Stimulated activated CD4-positive, alpha-beta T cell treated with anti-CD3 and anti-CD28 coated beads, Interleukin-2, amount 100 ng/mL, for 4 hours (primary cell): ENCODE measurements at regions not wholly inside any gene's neighbourhood (a gene's known extent, or its start where the extent isn't known, plus 50 kb on each side); places are given as distances from the start of the nearest gene placed in this dataset.

Source experiments
- DNase-seq: peaks from one replicate; pipeline ENCODE4 v3.0.0-alpha.2; 2020; ENCODE audit warnings: low read depth

DNA sequence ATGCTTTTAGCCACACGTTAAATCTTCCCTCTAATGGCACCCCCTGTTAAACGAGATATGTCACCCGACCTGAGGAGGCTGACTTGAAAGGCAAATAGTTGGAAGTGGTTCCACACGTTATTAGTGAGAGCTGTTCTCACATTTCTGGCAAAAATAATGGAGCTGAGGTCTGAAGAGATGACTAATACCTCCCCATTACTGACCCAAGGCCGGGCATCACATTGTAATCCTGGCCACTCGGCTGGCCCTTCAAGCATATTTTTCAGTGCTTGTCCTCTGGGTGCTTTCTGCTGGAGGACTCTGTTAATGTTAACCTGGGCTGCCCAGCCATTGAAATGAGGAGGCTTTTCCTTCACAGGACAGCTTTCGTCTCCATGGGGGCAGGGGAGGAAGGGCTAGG is 260.0 kb upstream of the CADM1 start:
- DNase-seq, result no peak

DNA sequence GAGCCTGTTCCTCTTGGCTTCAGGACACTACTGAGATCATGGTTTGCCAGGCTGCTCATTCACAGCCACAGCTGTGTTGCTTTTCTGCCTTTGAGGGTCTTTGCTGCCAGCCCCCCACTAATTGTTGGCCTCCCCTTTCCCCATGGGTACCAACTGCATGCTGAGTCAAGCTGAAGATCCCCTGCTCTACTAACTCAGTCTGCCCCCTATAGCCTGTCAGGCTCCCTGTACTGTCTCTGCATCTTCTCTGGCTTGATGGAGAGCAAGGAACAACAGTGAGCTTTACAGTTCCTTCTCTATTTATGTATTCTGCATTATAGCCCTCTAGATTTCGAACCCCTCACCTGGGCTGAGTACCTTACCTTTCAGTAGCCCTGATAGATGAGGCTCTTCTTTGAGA is 257.6 kb upstream of the CADM1 start:
- DNase-seq, result no peak

DNA sequence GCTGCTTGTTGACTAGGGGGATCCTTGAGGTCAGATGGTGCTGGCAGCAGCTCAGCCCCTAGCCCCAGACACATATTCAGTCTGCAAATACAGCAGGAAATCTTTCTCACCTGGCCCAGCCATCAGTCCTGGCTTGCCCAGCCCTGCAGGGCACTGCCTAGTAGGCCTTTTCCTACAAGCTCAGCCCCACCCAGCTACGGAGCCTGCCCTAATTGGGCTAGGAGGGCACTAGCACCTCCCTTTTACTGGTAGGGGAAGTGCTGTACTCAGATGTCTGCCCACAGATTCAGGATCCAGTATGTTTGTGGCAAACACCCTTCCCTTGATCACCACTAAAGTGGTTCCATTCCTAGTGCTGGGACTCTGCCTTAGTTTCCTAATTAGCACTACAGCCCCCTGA is 257.1 kb upstream of the CADM1 start:
- DNase-seq, result no peak

DNA sequence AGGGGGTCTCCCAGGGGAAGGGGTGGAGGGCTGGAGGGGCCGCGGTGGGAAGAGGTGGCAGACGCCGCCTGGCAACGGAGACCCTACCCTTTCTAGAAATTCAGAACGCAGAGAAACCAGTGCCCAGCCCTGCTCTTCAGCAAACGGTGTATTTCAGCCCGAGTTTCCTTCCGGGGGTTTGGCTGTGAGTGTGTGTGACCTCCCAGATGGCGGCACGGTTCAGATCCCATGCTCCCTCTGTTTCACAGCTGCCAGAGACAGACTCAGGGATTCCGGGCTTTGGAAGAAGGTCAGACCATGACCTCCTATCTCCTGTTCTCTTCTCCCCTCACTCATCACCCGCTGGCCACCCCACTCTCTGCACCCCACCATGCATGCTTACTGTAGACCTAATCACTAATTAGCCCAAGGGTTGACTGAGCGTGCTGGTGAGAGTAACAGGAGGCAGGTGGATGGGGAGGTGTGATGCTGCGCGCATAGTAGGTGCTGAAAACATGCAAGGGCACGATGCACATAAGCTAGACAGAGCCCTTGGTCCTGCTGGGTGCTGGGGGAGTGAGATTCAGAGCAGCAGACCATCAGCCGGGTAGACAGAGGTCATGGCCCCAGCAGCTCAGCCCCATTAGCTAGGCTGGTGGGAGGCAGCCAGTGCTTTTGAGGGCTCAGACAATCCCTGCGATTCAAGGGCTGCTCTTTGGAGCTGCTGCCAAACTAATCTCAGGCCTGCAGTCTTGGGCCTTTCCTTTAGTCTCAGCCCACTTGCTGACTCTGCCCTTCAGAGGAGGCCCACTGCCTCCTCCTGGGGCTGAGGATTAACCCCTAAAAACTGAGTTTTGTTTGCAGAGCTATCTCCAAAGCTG is 256.5 kb upstream of the CADM1 start:
- DNase-seq, result no peak

DNA sequence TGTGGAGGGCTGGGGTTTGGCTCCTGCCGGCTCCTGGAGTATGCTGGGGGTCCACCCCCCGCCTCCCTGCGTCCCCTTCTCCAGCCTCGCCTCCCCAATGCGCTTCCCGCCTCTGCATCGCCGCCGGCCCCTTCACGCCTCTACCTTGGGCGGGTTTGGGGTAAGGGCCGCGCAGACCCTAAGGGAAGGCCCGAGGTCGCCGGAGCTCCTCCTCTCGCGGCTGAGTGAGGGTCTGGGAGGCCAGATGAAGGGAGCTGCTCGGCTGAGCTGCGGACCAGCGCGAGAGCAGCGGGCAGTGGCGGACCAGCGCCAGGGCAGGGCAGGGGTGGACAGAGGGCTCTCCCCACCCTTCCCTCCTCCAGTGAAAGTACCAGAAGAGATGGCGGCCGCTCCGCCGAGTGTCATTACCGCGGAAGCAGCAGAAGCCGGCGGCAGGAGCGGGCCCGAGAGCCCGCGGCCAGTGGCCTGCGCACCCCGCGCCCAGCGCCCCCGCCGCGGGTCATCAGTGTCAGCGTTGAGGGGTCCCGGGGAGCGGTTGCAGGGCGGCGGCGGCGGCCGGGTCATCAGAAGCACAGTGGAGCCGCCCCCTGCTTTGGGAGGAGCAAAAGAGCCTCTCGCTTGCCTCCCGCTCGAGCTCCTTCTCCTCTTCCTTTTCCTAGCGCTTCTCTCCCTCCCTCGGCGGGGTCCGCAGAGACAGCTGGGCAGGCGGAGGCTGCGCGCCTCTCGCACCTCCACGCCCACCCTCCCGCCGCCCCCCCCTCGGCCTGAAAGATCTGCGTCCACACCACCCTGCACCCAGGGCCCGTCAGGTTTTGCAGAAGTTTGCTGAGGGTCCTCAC is 255.6 kb upstream of the CADM1 start:
- DNase-seq, result no peak

DNA sequence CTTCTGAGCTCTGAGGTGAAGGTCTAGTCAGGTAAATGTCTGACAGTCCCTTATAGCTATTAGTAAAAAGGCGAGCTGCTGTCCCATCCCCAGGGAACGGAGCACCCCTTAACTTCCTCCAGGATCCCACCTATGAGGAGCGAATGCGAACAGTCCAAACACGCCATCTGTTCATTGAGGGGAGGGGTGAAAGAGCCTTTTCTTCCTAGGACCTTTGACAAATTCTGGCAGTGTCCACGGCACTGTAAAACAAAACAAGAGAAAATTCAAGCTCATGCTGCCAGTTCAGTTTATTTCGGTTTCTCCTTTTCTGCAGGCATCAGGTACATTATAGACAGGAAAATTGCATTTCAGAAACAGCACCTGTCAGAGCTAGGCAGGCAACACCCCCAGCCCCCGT is 253.8 kb upstream of the CADM1 start:
- no peak for DNase-seq

DNA sequence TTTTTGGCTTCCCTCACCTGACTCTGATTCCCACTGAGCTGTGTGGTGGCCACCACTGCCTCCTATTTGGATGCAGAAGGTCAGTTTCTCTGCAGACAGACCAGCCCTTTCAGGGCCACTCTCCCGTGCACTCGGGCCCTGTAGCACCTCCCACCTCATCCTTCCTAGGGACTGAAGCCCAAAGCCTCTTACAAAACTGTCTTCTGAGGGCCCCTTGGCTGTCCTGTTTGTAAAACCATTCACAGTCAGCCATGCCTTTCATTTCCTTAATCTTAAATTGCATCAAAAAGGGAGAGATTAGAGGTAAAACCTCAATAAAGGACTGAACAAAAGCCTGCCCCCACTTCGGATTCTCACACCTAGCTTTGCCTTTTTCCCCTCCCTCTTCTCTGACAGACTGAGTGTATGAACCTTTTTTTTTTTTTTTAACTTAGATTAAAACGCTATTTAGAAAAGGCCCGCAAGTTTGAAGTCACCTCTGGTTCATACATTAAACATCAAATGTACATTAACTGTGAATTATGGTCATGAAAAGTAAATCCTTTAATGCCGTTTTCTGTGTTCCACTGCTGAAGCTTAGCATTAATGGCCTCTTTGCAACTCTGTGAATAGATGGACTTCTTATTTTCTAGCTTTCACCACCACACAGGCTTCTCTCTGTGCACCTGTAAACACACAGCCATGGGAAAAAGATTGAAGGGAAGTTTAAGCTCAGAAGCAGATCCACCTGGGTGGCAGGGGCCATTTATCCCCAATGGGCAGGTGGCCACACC is 247.2 kb upstream of the CADM1 start:
- DNase-seq, result no peak

DNA sequence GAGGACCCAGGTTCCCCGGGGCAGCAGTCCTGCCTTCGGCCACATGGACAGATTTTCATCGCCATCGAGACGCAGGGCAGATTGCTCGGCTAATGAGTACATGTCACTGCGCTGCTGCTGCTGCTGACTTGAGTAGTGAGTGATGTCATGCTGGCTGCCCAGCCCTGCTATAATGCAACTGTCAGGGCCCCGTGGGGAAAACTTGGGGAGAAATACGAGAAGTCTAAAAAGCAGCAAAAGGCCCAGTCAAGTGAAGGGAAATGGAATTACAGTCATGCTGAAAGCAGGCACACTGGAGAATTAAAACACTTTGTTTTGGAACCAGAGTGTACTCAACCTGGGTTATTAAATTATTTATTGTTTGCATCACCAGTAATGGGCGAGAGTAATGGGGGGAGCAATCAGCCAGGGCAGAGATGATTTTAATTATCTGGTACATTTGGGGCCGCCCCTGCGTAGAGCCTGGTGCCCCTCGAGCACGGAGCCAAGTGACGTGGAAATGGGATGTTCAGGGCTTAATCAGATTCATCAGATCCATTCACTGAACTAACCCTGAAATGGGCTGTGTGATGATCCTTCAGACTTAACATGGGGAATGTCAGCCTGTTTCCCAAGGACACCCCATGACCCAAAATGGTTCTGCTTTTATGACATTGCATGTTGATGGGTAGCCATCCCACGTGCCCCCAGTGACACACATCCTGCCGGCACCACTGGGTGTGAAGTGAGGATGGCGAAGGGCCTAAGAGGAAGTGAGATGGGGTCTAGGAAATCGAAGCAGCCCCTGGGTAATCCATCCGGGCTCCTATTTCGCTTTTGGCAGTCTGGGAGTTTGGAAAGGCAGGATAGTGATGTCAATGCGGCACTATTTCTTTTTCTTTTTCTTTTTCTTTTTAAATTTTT is 241.6 kb upstream of the CADM1 start:
- DNase-seq, result no peak

DNA sequence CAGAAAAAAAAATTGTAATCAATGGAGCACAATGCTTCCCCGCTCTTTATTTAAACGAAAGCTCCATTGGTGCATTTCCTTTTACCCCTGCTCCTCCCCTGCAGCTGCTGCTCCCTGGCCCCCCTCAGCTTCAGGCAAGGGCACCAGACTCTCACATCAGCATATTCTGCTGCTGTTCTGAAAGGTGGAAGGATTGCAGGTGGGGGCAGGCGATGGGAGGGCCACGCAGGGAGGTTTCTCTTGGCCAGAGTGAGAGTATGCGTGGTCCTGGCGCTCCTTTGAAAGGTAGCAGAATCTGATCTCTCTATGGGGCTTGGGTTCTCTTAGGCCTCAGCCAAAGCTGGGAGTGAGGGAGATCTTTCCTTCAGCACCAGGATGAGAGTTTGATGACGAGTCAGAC is 240.9 kb upstream of the CADM1 start:
- no peak for DNase-seq

DNA sequence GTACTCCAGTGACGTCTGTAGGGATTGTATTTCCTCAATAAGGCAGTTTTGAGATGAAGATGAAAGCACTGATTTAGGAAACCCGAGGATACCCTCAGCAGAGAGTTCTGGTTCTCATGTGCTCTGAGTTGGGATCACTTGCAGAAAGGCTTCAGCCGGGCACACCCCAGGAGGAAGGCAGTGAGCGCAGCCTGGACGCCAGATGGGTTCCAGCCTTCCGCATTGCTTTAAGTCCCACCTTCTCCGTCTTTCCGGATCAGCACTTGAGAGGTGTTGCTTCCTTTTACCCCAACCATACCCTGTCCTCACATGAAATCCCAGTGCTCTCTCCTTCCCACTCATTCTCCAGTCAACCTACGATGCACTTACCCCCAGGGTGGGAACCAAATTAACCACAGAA is 239.5 kb upstream of the CADM1 start:
- no peak for DNase-seq

DNA sequence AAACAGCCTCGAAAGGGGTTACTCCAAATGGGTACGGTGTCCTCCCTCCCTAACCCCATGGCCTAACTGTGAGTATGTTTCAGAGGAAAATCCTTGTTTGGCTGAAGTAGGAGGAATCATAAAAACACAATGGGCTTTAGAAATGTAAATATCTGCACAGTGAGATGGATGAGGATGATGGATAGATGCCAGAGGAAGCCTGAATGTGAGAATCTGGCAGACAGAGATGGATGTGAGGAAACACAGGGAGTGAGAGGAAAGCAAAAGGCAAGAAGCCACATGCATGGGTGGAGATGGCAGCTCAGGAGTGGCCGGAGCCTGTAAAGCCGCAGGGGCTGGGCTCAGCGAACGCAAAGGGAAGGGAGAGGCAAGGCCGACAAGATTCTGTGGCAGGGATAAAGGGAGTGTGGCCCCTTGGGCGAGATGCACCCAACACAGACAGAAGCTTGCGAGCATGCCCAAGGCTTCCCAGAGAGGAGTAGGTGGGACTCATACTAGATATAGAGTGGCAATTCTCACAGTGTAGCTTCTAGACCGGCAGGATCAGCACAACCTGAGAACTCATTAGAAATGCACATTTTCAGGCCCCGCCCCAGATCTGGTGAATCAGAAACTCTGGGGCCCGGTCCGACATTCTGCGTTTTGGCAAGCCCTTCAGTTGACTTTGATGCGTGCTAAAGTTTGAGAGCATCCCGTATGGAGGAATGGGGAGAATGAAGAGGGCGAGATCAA is 237.3 kb upstream of the CADM1 start:
- DNase-seq, result no peak

DNA sequence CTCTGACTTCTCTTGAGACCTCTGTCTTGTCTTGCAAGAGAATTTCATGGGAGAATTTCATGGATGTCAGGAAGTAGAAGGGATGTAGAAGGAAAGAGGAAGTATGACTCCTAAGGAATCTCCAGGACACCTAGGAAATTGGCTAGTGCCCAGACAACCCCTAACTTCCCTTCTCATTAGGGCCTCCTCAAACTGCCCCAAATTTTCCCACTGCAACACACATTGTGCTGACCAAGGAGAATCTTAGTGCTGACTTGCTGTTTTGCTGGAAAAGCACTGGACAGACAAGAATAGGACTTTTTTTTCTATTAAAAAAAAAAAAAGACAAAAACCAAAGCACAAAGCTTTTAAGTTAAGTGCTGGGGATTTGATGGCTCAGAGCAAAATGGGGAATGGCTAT is 236.1 kb upstream of the CADM1 start:
- no peak for DNase-seq

DNA sequence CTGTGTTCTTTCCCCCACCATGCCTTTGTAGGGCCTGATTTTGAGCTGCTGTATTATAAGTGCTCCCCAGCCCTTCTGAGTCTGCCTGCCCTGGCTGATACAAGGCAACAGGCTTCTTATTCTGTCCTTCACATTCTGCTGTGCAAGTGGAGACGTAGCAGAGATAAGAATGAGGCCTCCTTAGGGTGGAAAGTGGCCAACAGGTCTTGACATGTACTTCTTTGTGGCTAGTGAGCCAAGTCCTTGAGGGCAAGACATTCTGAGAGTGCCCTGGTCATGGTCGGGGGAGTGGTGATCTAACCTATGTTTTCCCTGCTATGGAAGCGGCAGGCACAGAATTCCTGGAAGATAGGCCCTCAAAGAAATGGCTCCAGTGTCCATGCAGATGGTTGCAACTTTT is 235.7 kb upstream of the CADM1 start:
- no peak for DNase-seq

DNA sequence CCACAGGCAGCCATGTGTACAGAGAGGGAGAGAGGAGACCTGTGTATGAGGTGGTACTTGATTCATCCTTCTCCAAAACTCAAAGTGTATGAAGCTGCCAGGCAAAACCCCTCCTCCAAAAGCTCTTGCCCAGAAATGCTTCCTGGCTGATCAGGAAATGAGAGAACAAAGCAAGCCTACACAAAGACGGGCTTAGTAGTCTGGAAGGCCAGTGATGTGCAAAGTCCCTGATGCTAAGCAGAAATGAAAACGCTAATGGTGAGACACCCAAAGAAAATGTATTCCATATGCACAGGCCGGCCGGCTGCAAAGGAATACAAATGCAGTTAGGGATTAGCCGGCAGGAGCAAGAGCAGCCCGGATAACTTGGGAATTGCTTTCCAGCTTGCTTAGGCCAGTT is 234.9 kb upstream of the CADM1 start:
- no peak for DNase-seq

DNA sequence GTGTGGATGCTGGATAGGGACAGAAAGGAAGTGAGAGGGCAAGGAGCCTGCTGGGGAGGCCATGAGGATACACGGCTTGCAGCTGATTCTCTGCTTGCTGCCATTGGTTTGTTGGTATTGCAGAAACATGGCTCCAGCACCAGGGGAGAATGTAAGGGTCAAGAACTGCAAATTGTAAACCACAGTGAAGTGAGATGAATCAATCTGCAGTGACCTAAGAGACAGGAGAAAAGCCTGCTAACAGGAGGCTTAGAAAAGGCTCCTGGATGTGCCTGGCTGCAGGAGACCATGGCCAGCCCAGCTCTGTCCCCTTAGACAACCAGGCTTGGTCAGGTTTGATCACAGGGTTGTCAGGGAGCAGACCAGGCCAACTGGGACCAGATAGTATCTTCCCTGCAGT is 233.7 kb upstream of the CADM1 start:
- no peak for DNase-seq

DNA sequence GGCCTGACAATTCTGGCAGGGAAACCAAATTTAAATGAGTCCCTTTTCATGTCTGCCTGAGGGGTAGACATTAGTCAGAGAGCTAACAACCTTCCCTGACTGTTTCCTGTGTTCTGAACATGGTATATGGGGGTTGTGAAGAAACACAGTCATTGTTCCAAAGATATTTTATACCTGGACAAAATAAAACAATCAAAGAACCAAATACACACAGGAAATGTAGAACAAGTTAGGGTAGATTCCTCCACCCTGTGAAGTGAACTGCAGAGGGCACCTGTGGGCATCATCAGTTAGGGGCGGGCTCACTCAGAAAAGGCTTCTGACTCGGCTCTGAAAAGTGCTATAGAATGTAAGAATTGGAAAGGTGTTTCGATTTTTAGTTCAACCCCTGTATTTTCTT is 231.9 kb upstream of the CADM1 start:
- no peak for DNase-seq

DNA sequence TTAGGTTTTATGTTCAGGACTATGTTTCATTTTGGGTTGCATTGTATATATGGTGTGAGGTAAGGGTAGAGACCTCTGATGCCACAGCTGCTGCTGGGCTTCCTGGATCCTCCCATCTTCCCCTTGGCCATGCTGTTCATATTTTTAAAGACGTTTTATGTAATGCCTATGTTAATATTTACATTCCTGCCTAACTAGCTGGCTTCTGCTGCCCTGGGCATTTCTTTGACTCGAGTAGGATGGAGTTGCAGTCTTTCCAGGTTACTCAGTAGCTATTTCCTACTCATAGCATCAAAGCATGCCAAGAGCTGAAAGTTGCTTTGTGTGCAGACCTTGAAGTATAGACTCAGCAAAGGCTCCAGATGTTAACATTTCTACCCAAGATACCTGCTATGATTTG is 220.5 kb upstream of the CADM1 start:
- no peak for DNase-seq

DNA sequence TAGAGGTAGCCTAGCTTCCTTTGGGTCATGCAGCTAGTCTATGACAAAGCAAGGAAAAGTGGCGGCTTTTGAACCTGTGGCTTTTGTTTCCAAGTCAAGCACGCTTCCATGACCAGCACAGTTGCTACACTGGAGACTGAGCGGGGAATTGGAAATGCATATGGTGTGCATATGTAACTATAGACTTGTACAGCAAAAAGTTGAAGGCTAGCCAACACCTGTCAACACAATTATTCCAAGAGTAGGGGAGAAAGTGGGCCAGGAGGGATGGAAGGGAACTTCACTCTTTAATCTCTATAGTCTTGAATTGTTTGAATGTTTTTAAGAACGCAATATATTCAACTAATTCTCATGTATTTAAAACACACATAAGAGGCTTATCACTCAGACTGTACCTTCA is 218.5 kb upstream of the CADM1 start:
- DNase-seq, result no peak

DNA sequence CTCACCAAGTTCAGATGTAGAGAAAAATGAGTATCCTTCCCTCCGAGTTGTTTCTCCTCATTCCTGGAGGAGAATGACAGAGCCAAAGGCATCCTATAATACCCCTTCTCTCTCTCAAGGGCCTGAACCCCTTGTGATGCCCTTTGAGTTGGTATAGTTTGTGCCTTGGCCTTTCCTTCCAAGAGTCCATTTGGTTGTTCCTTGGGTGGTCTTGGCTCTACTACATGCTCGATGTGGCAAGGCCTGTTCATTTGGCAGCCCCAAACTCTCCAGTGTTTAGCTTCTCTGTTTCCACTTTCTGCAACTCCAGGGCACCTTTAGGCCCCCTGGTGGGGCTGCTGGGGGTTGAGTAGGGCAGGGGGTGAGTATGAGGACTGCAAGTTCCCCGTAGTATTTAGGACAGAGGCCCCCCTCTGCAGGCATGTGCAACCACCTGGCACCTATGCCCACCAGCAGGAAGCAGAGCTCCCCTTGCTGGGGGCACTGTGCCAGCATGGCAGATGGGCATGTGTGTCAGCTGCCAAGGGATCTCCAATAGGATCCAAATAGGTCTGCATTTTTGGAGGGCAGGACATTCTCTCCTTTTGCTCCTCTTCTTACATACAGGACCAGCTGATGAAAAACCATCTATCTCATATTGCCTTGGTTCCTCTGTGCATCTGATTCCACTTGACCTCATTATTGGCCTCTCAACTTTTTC is 217.2 kb upstream of the CADM1 start:
- DNase-seq, result no peak

DNA sequence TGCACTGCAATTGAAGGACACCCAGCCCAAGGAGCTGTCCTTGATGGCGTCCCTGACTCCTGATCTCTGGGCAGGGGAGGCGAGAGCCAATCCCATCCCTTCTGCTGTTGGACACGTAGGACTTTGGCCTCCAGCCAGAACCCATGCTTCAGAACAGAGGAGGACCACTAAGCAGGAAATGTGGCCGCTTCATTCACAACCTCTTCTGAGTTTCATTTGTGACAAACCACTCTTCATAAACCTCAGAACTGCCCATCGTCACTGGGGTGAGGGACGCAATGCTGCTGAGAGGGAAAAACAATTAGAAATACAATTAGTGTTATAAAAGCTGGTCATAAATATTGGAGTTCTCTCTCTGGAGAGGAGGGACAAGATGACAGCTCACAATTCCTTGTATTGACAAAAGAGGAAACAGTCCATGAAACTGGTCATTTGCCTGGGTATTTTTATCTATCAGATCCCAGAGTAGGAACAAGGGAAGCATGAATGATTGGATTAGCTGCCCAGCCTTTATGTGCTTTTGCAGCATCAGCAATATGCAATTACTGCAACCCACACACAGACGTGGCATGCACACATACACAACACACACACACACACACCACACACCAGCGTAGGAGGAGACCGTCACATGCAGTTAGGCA is 216.5 kb upstream of the CADM1 start:
- no peak for DNase-seq
